H9 (cell line): ENCODE measurements at regions not wholly inside any gene's neighbourhood (a gene's known extent, or its start where the extent isn't known, plus 50 kb on each side); places are given as distances from the start of the nearest gene placed in this dataset.
"Not testable (repeated sequence)": the region's sequence is repeated elsewhere in the genome, so short reads cannot be mapped to it uniquely, and the experiment has no call there.

Source experiments
- DNase-seq: peaks from one replicate; pipeline ENCODE4 v3.0.0-alpha.2; 2017
- H2AFZ ChIP-seq: one replicate; pipeline ENCODE4 v1.6.1; 2013; ENCODE audit warnings: mild to moderate bottlenecking, low read length, control low read depth, moderate library complexity
- H2AK5ac ChIP-seq: 2 replicates; pipeline ENCODE4 v1.6.1; 2013; ENCODE audit warnings: low read length, control low read depth, mixed read lengths; ENCODE audit not compliant: insufficient read length
- H2BK120ac ChIP-seq: one replicate; pipeline ENCODE4 v1.6.1; 2013; ENCODE audit warnings: low read depth, mild to moderate bottlenecking, low read length, control low read depth, inconsistent platforms; ENCODE audit not compliant: poor library complexity, severe bottlenecking
- H2BK12ac ChIP-seq: 2 replicates; pipeline ENCODE4 v1.6.1; 2013; ENCODE audit warnings: low read length, control low read depth, mixed read lengths, low read depth; ENCODE audit not compliant: insufficient read length
- H2BK15ac ChIP-seq: 2 replicates; pipeline ENCODE4 v1.6.1; 2013; ENCODE audit warnings: low read depth, low read length, control low read depth
- H2BK20ac ChIP-seq: one replicate; pipeline ENCODE4 v1.6.1; 2013; ENCODE audit warnings: low read depth, mild to moderate bottlenecking, low read length, control low read depth, inconsistent platforms; ENCODE audit not compliant: poor library complexity, severe bottlenecking
- H2BK5ac ChIP-seq: 2 replicates; pipeline ENCODE4 v1.6.1; 2013; ENCODE audit warnings: low read length, control low read depth, mixed read lengths; ENCODE audit not compliant: insufficient read length
- H3K14ac ChIP-seq: 2 replicates; pipeline ENCODE4 v1.6.1; 2013; ENCODE audit warnings: low read length, control low read depth; ENCODE audit not compliant: insufficient read depth
- H3K18ac ChIP-seq: 2 replicates; pipeline ENCODE4 v1.6.1; 2013; ENCODE audit warnings: low read depth, mild to moderate bottlenecking, mixed read lengths, low read length, control low read depth; ENCODE audit not compliant: insufficient read length
- H3K23ac ChIP-seq: 2 replicates; pipeline ENCODE4 v1.6.1; 2013; ENCODE audit warnings: low read length, control low read depth, mixed read lengths, low read depth; ENCODE audit not compliant: insufficient read length
- H3K23me2 ChIP-seq: 2 replicates; pipeline ENCODE4 v1.6.1; 2013; ENCODE audit warnings: low read depth, mild to moderate bottlenecking, mixed read lengths, low read length, control low read depth; ENCODE audit not compliant: insufficient read length, poor library complexity, severe bottlenecking
- H3K27ac ChIP-seq: 2 replicates; pipeline ENCODE4 v1.5.1; 2013; ENCODE audit warnings: low read length, control low read depth, mixed read lengths, low read depth; ENCODE audit not compliant: insufficient read length
- H3K27me3 ChIP-seq: 2 replicates; pipeline ENCODE4 v1.6.1; 2013; ENCODE audit warnings: low read length, control low read depth, inconsistent platforms; ENCODE audit not compliant: insufficient read depth
- H3K4ac ChIP-seq: 2 replicates; pipeline ENCODE4 v1.6.1; 2013; ENCODE audit warnings: low read depth, mild to moderate bottlenecking, control low read depth, inconsistent platforms, low read length, moderate library complexity
- H3K4me1 ChIP-seq: 2 replicates; pipeline ENCODE4 v1.6.1; 2013; ENCODE audit warnings: low read length, control low read depth, inconsistent platforms; ENCODE audit not compliant: insufficient read depth
- H3K4me2 ChIP-seq: 2 replicates; pipeline ENCODE4 v1.6.1; 2013; ENCODE audit warnings: low read length, control low read depth, mixed read lengths; ENCODE audit not compliant: insufficient read length, insufficient read depth
- H3K56ac ChIP-seq: 2 replicates; pipeline ENCODE4 v1.6.1; 2013; ENCODE audit warnings: low read depth, mild to moderate bottlenecking, mixed read lengths, low read length, control low read depth; ENCODE audit not compliant: insufficient read length
- H3K79me1 ChIP-seq: 2 replicates; pipeline ENCODE4 v1.6.1; 2013; ENCODE audit warnings: low read depth, mild to moderate bottlenecking, moderate library complexity, low read length, control low read depth, inconsistent platforms; ENCODE audit not compliant: insufficient read depth, poor library complexity, severe bottlenecking
- H3K79me2 ChIP-seq: 2 replicates; pipeline ENCODE4 v1.6.1; 2013; ENCODE audit warnings: low read length, control low read depth, inconsistent platforms; ENCODE audit not compliant: insufficient read depth
- H3K9ac ChIP-seq: 2 replicates; pipeline ENCODE4 v1.6.1; 2013; ENCODE audit warnings: low read length, control low read depth, mixed read lengths; ENCODE audit not compliant: insufficient read length; ENCODE audit errors: extremely low read depth
- H3K9me3 ChIP-seq: one replicate; pipeline ENCODE4 v1.6.1; 2013; ENCODE audit warnings: low read depth, low read length, inconsistent platforms; ENCODE audit not compliant: control insufficient read depth
- H3T11ph ChIP-seq: one replicate; pipeline ENCODE4 v1.6.1; 2013; ENCODE audit warnings: mild to moderate bottlenecking, low read length, control low read depth, inconsistent platforms
- H4K20me1 ChIP-seq: one replicate; pipeline ENCODE4 v1.6.1; 2013; ENCODE audit not compliant: control insufficient read depth, insufficient read length, insufficient read depth
- H4K5ac ChIP-seq: 2 replicates; pipeline ENCODE4 v1.6.1; 2013; ENCODE audit warnings: low read depth, mild to moderate bottlenecking, mixed read lengths, low read length, control low read depth; ENCODE audit not compliant: insufficient read length
- H4K8ac ChIP-seq: replicated peaks from 2 replicates; pipeline ENCODE4 v1.6.1; 2013; ENCODE audit warnings: low read length, control low read depth, mixed read lengths, low read depth; ENCODE audit not compliant: insufficient read length
- H4K91ac ChIP-seq: 2 replicates; pipeline ENCODE4 v1.6.1; 2013; ENCODE audit warnings: low read depth, mild to moderate bottlenecking, moderate library complexity, mixed read lengths, low read length, control low read depth; ENCODE audit not compliant: insufficient read length
- H3K27ac Mint-ChIP-seq, 3 experiments: 2 replicates in 2 of 3; 3 replicates in 1 of 3; pipeline ENCODE4 v1.8.0; 2020 to 2021; ENCODE audit warnings: mixed read lengths in 3 of 3, mild to moderate bottlenecking in 1 of 3, moderate library complexity in 1 of 3
- H3K27me3 Mint-ChIP-seq: 2 replicates; pipeline ENCODE4 v1.8.0; 2021; ENCODE audit warnings: low read depth, mild to moderate bottlenecking, moderate library complexity, mixed read lengths
- H3K36me3 Mint-ChIP-seq, 3 experiments: 2 replicates in 2 of 3; 3 replicates in 1 of 3; pipeline ENCODE4 v1.8.0; 2020 to 2021; ENCODE audit warnings: low read depth in 3 of 3, mixed read lengths in 3 of 3; ENCODE audit not compliant: insufficient read depth in 1 of 3
- H3K4me1 Mint-ChIP-seq, 2 experiments: 2 replicates each; pipeline ENCODE4 v1.8.0; 2020; ENCODE audit warnings: mixed read lengths in 2 of 2
- H3K4me3 Mint-ChIP-seq, 2 experiments: 2 replicates in 1 of 2; 3 replicates in 1 of 2; pipeline ENCODE4 v1.8.0; 2020 to 2021; ENCODE audit warnings: mild to moderate bottlenecking in 2 of 2, mixed read lengths in 2 of 2, moderate library complexity in 1 of 2
- H3K9me3 Mint-ChIP-seq, 2 experiments: 2 replicates in 1 of 2; 3 replicates in 1 of 2; pipeline ENCODE4 v1.8.0; 2020; ENCODE audit warnings: mild to moderate bottlenecking in 2 of 2, mixed read lengths in 2 of 2, moderate library complexity in 1 of 2
- whole genome bisulfite sequencing: extraction: QIAGEN DNeasy Blood & Tissue Kit; methylation state at CpG from one replicate; pipeline ENCODE4 v1.1.7; 2013; ENCODE audit warnings: missing lambda C conversion rate, low lambda C conversion rate, mixed read lengths; ENCODE audit not compliant: insufficient read length; ENCODE audit errors: extremely low coverage; 5-methylcytosine and 5-hydroxymethylcytosine counted together

DNA sequence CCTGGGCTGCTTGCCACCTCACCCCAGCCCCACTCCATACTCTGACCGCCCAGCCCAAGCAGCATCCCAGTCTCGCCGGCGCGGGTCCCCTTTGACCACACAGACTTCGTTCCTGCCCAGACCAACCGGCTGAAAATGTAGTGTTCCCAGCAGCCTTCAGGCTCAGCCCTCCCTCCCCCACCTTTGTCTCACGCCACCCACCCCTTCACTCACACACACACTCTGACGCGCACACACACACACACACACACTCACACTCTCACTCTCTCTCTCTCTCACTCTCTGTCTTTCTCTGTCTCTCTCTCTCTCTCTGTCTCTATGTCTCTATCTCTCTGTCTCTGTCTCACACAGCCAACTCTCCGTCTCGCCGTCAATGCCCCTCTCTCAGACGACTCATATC is 61.0 kb upstream of the FCGR2A start:
- not testable (repeated sequence) for H3K27ac Mint-ChIP-seq, H3K56ac ChIP-seq, H2BK12ac ChIP-seq, H2AK5ac ChIP-seq, H3K18ac ChIP-seq, H4K5ac ChIP-seq, H3K36me3 Mint-ChIP-seq, H4K8ac ChIP-seq, H3K27me3 ChIP-seq, DNase-seq, H3K9me3 Mint-ChIP-seq, H2BK15ac ChIP-seq, H3K9ac ChIP-seq, H2AFZ ChIP-seq, H3K27ac ChIP-seq, H4K20me1 ChIP-seq, H3K23me2 ChIP-seq, H3K4me1 Mint-ChIP-seq, H3K9me3 ChIP-seq, H2BK120ac ChIP-seq, H3K79me1 ChIP-seq, H4K91ac ChIP-seq, H3K4me1 ChIP-seq, H3K14ac ChIP-seq, H3T11ph ChIP-seq, H3K79me2 ChIP-seq, H2BK5ac ChIP-seq, H3K23ac ChIP-seq, H3K4me2 ChIP-seq, H2BK20ac ChIP-seq, H3K4me3 Mint-ChIP-seq, H3K4ac ChIP-seq
- H3K27me3 Mint-ChIP-seq = peaks cover 21% of the 10 kb centered on the region
- WGBS = no CpG with 5 or more reads among the region's 14 CpGs
